Activated CD4-positive, alpha-beta T cell treated with anti-CD3 and anti-CD28 coated beads, Interleukin-2, amount 10 ng/mL, durations not matched to agents 7 days and 5 days (primary cell): ENCODE measurements at regions not wholly inside any gene's neighbourhood (a gene's known extent, or its start where the extent isn't known, plus 50 kb on each side); places are given as distances from the start of the nearest gene placed in this dataset.

ENCODE experiments used
- CTCF ChIA-PET: fragments of 350-600 bp; sonication (Branson Sonifier 250); formaldehyde crosslinking; loops from one replicate; lab custom pipeline; 2021; ENCODE audit warnings: antibody characterized with exemption; lab: Charles Lee
- POLR2A ChIA-PET: fragments of 350-600 bp; sonication (Branson Sonifier 250); formaldehyde crosslinking; loops from one replicate; lab custom pipeline; 2021; ENCODE audit warnings: antibody characterized with exemption; lab: Charles Lee
- DNase-seq: peaks from one replicate; pipeline ENCODE4 v3.0.0-alpha.2; 2020
- H3K27ac Mint-ChIP-seq: one replicate; pipeline ENCODE4 v1.8.0; 2021; ENCODE audit warnings: mild to moderate bottlenecking, moderate library complexity, mixed read lengths
- H3K27me3 Mint-ChIP-seq: one replicate; pipeline ENCODE4 v1.8.0; 2021; ENCODE audit warnings: mixed read lengths
- H3K36me3 Mint-ChIP-seq: one replicate; pipeline ENCODE4 v1.8.0; 2021; ENCODE audit warnings: low read depth, mixed read lengths
- H3K4me1 Mint-ChIP-seq: one replicate; pipeline ENCODE4 v1.8.0; 2021; ENCODE audit warnings: mixed read lengths
- H3K4me3 Mint-ChIP-seq: one replicate; pipeline ENCODE4 v1.8.0; 2021; ENCODE audit warnings: mild to moderate bottlenecking, moderate library complexity, mixed read lengths
- H3K9me3 Mint-ChIP-seq: one replicate; pipeline ENCODE4 v1.8.0; 2021; ENCODE audit warnings: mixed read lengths

DNA sequence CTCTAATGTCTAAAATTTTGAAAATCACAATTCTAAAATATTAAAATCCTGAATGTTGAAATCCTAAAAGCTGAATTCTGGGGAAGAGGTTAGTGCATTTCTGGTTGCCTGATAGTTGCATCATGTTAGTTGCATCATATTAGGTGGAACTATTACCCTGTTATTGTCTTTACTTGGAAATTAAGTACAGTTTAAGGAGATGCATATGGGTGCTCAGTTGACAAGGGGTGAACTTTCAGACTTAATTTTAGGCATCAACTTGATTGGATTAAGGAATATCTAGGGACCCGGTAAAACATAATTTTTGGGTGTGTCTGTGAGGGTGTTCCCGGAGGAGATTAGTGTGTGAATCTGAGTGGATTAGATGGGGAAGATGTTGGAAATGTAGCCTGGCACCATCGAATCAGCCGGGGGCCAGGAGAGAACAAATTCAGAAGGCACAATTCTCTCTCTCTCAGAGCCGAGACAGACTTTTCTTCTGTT, 409.8 kb downstream of the PLCL1 start:
- no peaks in the 10 kb centered on the region for H3K27me3 Mint-ChIP-seq

DNA sequence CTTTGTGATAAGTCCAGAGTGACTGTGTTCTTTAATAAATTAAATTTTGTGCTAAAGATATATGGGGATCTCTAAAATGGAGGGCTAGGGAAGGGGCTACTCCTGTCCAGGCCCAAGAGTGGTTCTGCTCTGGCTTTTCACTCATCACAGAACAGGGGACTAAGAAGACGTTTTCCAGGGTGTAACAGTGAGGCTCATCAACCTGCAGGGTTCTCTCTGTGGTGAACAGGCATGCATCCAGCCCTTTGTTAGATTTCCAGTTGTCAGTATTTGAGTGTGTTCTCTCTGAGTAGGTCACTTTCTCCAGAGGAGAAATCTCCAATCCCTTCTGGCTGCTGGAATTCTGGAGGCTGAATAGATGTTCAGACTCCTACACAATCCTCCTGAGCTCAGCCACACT, 408.9 kb downstream of the PLCL1 start:
- CTCF ChIA-PET = no interaction called here
- H3K27ac Mint-ChIP-seq = no peak overlapping the region
- no peaks in the 10 kb centered on the region for H3K36me3 Mint-ChIP-seq
- no peaks in the 10 kb centered on the region for H3K9me3 Mint-ChIP-seq
- no peaks in the 10 kb centered on the region for H3K27me3 Mint-ChIP-seq
- H3K4me1 Mint-ChIP-seq = no peaks in the 10 kb centered on the region
- POLR2A ChIA-PET = no interaction called here
- no peak overlapping the region for H3K4me3 Mint-ChIP-seq
- no peak for DNase-seq

More for the DNA sequence above, 409.8 kb downstream of the PLCL1 start:
- no peak overlapping the region for H3K27ac Mint-ChIP-seq
- DNase-seq = no peak
- ChIA-PET POLR2A (no interaction called here), CTCF (no interaction called here)
- no peak overlapping the region for H3K4me3 Mint-ChIP-seq
- H3K9me3 Mint-ChIP-seq = no peaks in the 10 kb centered on the region
- H3K4me1 Mint-ChIP-seq = no peaks in the 10 kb centered on the region
- H3K36me3 Mint-ChIP-seq = no peaks in the 10 kb centered on the region

DNA sequence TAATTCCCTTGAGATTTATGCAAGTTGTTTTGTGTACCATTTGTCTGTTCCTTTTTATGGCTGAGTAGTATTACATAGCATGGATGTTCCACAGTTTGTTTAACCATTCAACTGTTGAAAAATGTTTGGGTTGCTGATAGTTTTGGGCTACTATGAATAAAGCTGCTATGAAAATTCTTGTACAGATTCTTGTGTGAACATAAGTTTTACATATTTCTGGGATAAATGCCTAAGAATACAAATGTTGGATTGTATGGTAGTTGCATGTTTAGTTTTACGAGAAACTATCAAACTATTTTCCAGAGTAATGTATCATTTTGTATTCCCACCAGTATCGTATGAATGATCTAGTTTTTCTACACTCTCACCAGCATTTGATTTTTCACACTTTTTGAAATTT, 407.3 kb downstream of the PLCL1 start:
- CTCF ChIA-PET = no interaction called here

DNA sequence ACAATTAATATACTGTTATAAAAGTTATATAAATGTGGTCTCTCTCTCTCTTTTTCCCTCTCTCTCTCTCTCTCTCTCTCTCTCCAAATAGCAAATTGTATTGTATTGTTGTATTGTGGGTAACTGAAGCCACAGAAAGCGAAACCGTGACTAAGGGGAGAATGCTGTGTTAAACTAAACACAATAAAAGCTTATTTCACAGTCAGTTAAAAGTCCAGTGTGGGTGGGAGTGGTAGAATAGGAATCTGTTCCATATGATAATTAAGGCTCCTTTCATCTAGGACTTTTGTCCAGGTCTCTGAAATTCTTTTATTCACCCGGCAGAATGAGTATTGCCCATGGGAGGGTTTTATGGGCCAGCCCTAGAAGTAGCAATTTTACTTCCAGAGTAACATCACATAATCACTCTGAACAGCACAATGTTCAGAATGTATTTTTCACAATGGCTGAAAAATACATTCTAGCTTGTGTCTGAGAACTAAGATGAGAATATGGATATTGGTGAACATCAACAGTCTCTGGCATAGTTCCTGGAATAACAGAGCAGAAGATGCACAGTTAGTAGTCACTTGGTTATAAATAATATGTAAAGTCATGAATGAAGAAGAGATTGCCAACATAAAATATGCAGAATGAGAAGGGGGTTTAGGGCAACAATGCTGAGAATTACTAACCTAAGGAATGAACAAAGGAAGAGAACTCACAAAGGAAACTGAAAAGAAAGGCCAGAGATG, 399.1 kb downstream of the PLCL1 start:
- no peak overlapping the region for H3K4me3 Mint-ChIP-seq
- peaks cover 8% of the 10 kb centered on the region for H3K27me3 Mint-ChIP-seq
- ChIA-PET CTCF (interaction anchor here (1.3 kb wide), 1 partner anchor 17 kb away, joined by 3 read pairs; no protein-coding TSS in a partner anchor), POLR2A (no interaction called here)
- H3K36me3 Mint-ChIP-seq = no peaks in the 10 kb centered on the region
- no peaks in the 10 kb centered on the region for H3K4me1 Mint-ChIP-seq
- no peak overlapping the region for H3K27ac Mint-ChIP-seq
- DNase-seq = no peak
- H3K9me3 Mint-ChIP-seq = no peaks in the 10 kb centered on the region

More for the DNA sequence above, 407.3 kb downstream of the PLCL1 start:
- Mint-ChIP-seq H3K27ac (no peak overlapping the region), H3K36me3 (no peaks in the 10 kb centered on the region), H3K4me3 (no peak overlapping the region), H3K4me1 (no peaks in the 10 kb centered on the region), H3K9me3 (no peaks in the 10 kb centered on the region), H3K27me3 (no peaks in the 10 kb centered on the region)
- DNase-seq = no peak
- POLR2A ChIA-PET = no interaction called here
